Lung (tissue), 11 donors: ENCODE measurements at regions not wholly inside any gene's neighbourhood (a gene's known extent, or its start where the extent isn't known, plus 50 kb on each side); places are given as distances from the start of the nearest gene placed in this dataset.

Experiments used
- ATAC-seq: fragments of 200-7000 bp; cut with Tn5 transposase; one replicate; pipeline ENCODE4 v1.9.1; 2020; ENCODE audit warnings: moderate number of reproducible peaks; ENCODE audit not compliant: insufficient read depth, low FRiP score
- DNase-seq, 3 donors: peaks; one replicate each; pipeline ENCODE4 v3.0.0-alpha.2; 2013 to 2017
- H3K27ac ChIP-seq, 2 donors: one replicate each; pipeline ENCODE4 v1.5.1; 2013; ENCODE audit warnings: mild to moderate bottlenecking in 2 of 2, moderate library complexity in 2 of 2, control low read depth in 1 of 2, inconsistent platforms in 1 of 2, low read depth in 1 of 2, low read length in 1 of 2
- H3K27me3 ChIP-seq, 3 donors: one replicate each; pipeline ENCODE4 v1.5.1; 2013; ENCODE audit warnings: low read length in 2 of 3; ENCODE audit not compliant: control insufficient read depth in 3 of 3, insufficient read depth in 3 of 3
- H3K36me3 ChIP-seq, 4 donors: one replicate each; pipeline ENCODE4 v1.5.1; 2013; ENCODE audit warnings: low read length in 4 of 4, mild to moderate bottlenecking in 1 of 4, moderate library complexity in 1 of 4; ENCODE audit not compliant: control insufficient read depth in 4 of 4, insufficient read depth in 4 of 4
- H3K4me1 ChIP-seq, 5 donors: one replicate each; pipeline ENCODE4 v1.5.1; 2013; ENCODE audit warnings: low read length in 5 of 5, mild to moderate bottlenecking in 2 of 5, moderate library complexity in 1 of 5; ENCODE audit not compliant: control insufficient read depth in 5 of 5, insufficient read depth in 5 of 5
- H3K4me3 ChIP-seq: one replicate; pipeline ENCODE4 v1.5.1; 2013; ENCODE audit warnings: mild to moderate bottlenecking, control low read depth, moderate library complexity
- H3K9ac ChIP-seq, 2 donors: one replicate each; pipeline ENCODE4 v1.5.1; 2013; ENCODE audit warnings: low read length in 2 of 2, control low read depth in 1 of 2; ENCODE audit not compliant: insufficient read depth in 1 of 2
- H3K9me3 ChIP-seq, 4 donors: one replicate each; pipeline ENCODE4 v1.5.1; 2013; ENCODE audit warnings: low read length in 3 of 4, mild to moderate bottlenecking in 1 of 4, moderate library complexity in 1 of 4; ENCODE audit not compliant: control insufficient read depth in 4 of 4, insufficient read depth in 3 of 4
- WGBS, 2 donors: extraction: QIAGEN DNeasy Blood & Tissue Kit; methylation state at CpG; one replicate each; pipeline ENCODE4 v1.1.7; 2013; 5-methylcytosine and 5-hydroxymethylcytosine counted together
- TF ChIP-seq, protein P1 (sequence below): IDR thresholded peaks from 2 replicates; pipeline ENCODE4 v1.5.1; 2012; ENCODE audit warnings: mild to moderate bottlenecking; ENCODE audit errors: control extremely low read depth, extremely low read depth
- donor health status: control.
- donor health status: control.
- donor health status: Bipolar disorder and iron deficiency.
- donor health status: healthy.
- donor health status: DM: yes; HTN: yes; CAD: no.

DNA sequence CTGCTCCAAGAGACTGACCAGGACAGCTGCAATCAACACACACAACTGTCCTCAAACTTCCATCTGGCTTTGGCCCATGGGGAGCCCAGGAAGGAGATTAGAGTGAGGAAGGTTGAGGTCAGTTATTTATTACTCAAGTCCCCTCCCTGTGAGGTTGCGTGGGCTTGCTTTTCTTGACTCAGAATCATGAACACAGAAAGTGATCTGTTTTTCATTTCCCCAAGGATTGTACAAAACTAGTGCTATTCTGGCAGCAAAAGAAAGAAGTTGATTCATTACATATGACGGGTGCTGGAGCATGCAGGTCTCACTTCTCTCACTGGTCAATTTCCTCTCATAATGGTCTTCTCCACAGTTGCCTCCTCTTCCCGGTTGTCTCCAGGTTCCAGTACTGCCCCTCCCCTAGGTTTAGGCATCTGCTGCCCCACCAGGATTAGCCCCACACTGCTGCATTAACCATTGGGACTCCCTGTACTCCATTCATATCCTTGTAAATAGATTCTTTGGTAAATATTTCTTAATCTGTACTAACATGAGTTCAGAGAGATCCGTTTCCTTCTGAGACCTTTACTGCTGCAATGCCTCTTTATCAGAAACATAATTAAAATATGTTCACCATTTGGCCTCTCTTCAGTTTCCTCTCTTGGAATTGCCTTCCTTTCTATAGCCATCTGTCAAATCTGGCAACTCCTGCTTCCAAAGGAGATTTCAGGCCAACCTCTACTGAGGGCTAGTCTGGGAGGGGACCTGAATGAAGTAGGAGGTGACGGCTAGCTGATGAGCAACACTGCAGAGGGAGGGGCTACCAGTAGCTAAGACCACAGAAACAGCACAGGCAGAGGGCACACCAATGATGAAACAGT, 888.8 kb downstream of the QKI start:
- 73 to 82% methylated on average over 5 of the region's 5 CpGs for WGBS, 2 donors
- TF ChIP-seq, protein P1, sequence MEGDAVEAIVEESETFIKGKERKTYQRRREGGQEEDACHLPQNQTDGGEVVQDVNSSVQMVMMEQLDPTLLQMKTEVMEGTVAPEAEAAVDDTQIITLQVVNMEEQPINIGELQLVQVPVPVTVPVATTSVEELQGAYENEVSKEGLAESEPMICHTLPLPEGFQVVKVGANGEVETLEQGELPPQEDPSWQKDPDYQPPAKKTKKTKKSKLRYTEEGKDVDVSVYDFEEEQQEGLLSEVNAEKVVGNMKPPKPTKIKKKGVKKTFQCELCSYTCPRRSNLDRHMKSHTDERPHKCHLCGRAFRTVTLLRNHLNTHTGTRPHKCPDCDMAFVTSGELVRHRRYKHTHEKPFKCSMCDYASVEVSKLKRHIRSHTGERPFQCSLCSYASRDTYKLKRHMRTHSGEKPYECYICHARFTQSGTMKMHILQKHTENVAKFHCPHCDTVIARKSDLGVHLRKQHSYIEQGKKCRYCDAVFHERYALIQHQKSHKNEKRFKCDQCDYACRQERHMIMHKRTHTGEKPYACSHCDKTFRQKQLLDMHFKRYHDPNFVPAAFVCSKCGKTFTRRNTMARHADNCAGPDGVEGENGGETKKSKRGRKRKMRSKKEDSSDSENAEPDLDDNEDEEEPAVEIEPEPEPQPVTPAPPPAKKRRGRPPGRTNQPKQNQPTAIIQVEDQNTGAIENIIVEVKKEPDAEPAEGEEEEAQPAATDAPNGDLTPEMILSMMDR: no peak
- H3K9ac ChIP-seq: no peak overlapping the region
- ATAC-seq (no peak), DNase-seq (no peak)
- no peaks in the 10 kb centered on the region for H3K27me3 ChIP-seq
- peak overlapping the region in 1 of 2 donors; percentile 17 for H3K27ac ChIP-seq
- H3K9me3 ChIP-seq: peaks cover 0 to 1% (median 0%) of the 10 kb centered on the region in 4 donors
- no peaks in the 10 kb centered on the region for H3K36me3 ChIP-seq
- H3K4me3 ChIP-seq: no peak overlapping the region
- peaks cover 0 to 4% (median 0%) of the 10 kb centered on the region in 5 donors for H3K4me1 ChIP-seq

DNA sequence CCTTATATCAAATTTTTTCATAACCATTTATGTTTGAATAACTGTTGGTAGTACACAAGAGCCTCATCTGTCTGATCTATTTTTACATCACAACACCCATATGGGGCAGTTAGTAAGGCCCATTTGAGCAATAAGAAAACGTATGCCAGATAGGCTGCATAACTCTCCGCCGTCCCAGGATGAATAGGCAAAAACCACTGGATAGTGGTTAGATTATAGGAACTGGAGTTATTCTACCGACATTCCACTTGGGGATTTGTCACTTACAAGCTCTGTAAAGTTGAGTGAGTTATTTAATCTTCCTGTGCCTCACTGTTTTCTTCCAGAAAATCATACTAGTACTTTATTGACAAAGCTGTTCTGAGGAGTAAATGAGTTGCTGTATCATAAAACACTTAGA, 881.9 kb downstream of the QKI start:
- DNase-seq (no peak), ATAC-seq (no peak)
- Histone ChIP-seq H3K9me3 (peaks cover 0 to 2% (median 1%) of the 10 kb centered on the region in 4 donors), H3K36me3 (no peaks in the 10 kb centered on the region), H3K4me3 (no peak overlapping the region), H3K27ac (no peak overlapping the region), H3K4me1 (no peaks in the 10 kb centered on the region), H3K9ac (no peak overlapping the region), H3K27me3 (no peaks in the 10 kb centered on the region)
- WGBS, 2 donors: 84 to 86% methylated on average over 4 of the region's 4 CpGs
- TF ChIP-seq, protein P1: no peak

DNA sequence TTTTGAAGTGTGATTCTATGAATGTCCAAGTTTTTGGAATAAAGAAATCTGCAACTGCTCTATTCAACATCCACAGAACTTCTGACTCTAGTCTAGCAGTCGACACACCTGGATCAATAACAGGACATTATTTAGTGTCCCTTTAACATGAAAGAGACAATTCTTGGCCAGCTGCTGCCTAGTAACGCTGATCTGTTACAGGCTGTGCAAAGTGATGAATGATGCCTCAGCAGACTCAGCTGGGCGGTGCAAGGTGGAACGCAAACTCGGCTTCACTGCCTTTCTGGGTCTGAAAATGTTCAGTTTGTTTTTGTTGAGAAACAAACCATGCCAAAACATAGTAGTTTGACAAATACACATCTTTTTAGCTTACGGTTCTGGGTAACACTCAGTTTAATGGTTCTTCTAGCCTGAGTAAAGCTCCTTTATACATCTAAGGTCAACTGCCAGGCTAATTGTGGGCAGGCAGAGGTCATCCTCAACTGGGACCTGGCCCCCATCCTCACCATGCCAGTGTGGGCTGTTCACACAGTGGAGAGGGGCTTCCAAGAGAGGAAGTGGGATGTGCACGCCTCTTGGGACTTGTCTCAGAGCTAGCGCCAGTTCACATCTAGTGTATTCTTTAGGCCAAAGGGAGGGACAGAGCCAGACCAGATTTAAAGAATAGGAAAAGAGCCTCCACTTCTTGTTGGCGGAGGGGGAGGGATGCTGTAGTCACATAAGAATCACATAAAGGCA, 879.7 kb downstream of the QKI start:
- H3K27ac ChIP-seq: no peak overlapping the region
- 80 to 87% methylated on average over 9 of the region's 9 CpGs for WGBS, 2 donors
- no peaks in the 10 kb centered on the region for H3K27me3 ChIP-seq

More for the DNA sequence above, 879.7 kb downstream of the QKI start:
- DNase-seq (no peak), ATAC-seq (no peak)
- no peaks in the 10 kb centered on the region for H3K36me3 ChIP-seq
- H3K4me1 ChIP-seq: no peaks in the 10 kb centered on the region
- no peak overlapping the region for H3K4me3 ChIP-seq
- peaks cover 0 to 7% (median 5%) of the 10 kb centered on the region in 4 donors for H3K9me3 ChIP-seq
- TF ChIP-seq, protein P1: no peak
- H3K9ac ChIP-seq: no peak overlapping the region
